Stomach (tissue), 4 donors: ENCODE measurements at regions not wholly inside any gene's neighbourhood (a gene's known extent, or its start where the extent isn't known, plus 50 kb on each side); places are given as distances from the start of the nearest gene placed in this dataset.

Experiments used
- EP300 ChIP-seq: sonication (generic); formaldehyde crosslinking; IDR thresholded peaks from one replicate; pipeline ENCODE4 v1.6.1; 2017; ENCODE audit warnings: antibody characterized with exemption
- POLR2A ChIP-seq, 4 donors: fragments of 450-650 bp; IDR thresholded peaks; one replicate each; pipeline ENCODE4 v1.6.1; 2016; ENCODE audit warnings: antibody characterized with exemption in 4 of 4, control low read depth in 2 of 4, mild to moderate bottlenecking in 1 of 4, moderate library complexity in 1 of 4
- TF ChIP-seq, protein P1 (sequence below), 7 experiments: fragments of 450-650 bp in 4 of 7; fragments of 200-600 bp in 3 of 7; sonication (generic) in 3 of 7; IDR thresholded peaks; one replicate each; pipeline ENCODE4 v1.5.1; 2016 to 2019; ENCODE audit warnings: antibody characterized with exemption in 7 of 7, control low read depth in 2 of 7, mild to moderate bottlenecking in 1 of 7

DNA sequence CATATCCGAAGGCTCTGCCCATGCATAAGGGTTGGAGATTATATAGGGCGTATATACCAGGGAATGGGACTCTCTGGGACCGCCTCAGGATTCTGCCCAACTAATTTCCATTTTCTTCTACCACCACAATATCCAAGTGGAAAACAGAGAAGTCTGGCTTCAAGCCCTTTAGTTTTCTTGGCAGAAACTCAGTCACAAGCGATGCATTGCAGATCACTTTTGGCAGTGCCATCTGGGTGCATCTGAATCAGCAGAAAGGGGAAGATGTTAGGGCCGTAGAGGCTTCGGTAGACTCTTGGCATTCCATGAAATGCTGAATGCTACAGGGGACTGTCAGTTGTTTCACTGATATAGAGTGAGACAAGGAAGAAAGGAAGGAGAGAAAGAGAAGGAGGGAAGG, 94.1 kb upstream of the FAM9B start:
- TF ChIP-seq, protein P1, sequence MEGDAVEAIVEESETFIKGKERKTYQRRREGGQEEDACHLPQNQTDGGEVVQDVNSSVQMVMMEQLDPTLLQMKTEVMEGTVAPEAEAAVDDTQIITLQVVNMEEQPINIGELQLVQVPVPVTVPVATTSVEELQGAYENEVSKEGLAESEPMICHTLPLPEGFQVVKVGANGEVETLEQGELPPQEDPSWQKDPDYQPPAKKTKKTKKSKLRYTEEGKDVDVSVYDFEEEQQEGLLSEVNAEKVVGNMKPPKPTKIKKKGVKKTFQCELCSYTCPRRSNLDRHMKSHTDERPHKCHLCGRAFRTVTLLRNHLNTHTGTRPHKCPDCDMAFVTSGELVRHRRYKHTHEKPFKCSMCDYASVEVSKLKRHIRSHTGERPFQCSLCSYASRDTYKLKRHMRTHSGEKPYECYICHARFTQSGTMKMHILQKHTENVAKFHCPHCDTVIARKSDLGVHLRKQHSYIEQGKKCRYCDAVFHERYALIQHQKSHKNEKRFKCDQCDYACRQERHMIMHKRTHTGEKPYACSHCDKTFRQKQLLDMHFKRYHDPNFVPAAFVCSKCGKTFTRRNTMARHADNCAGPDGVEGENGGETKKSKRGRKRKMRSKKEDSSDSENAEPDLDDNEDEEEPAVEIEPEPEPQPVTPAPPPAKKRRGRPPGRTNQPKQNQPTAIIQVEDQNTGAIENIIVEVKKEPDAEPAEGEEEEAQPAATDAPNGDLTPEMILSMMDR (IDR thresholded peaks at IDR 0.05), result no peak
- TF ChIP-seq EP300, result no peak
- no peak for TF ChIP-seq POLR2A (IDR thresholded peaks at IDR 0.05)
